HG03135 (cell line): ENCODE measurements at regions not wholly inside any gene's neighbourhood (a gene's known extent, or its start where the extent isn't known, plus 50 kb on each side); places are given as distances from the start of the nearest gene placed in this dataset.

ENCODE experiments used
- ATAC-seq: cut with Tn5 transposase; IDR thresholded peaks from one replicate; pipeline ENCODE4 v1.9.1; 2021; ENCODE audit warnings: mild to moderate bottlenecking, moderate library complexity; ENCODE audit not compliant: unreplicated experiment

GRCh38 chr14:98959958-98960616 lies 311.9 kb downstream of the BCL11B start:
- no peak for ATAC-seq

- ATAC-seq, result no peak
Observed at GRCh38 chr14:98960617-98961013, 311.4 kb downstream of the BCL11B start.

GRCh38 chr14:98961191-98961590 lies 310.8 kb downstream of the BCL11B start:
- no peak for ATAC-seq

DNA sequence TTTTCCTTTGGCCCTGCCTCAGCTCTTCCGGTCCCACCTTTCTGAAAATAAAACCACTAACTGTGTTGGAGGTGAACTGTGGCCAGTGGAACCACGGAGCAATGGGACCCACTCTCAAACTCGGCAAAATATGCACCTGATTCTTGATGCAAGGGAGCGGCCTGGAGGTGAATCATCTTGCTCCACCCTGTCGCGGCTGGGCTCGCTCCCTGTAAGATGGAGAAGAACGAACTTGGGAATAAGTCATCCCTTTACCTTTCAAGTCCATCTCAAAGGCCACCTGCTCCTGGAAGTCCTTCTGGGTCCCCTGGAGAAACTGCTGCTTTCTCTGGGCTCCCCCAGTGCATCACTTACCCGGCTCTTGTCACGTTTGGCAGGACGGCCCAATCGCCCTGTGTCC lies 309.9 kb downstream of the BCL11B start:
- ATAC-seq, result no peak

GRCh38 chr14:98963610-98964009 lies 308.4 kb downstream of the BCL11B start:
- no peak for ATAC-seq

- no peak for ATAC-seq
Observed at GRCh38 chr14:98964171-98964570, 307.8 kb downstream of the BCL11B start.

DNA sequence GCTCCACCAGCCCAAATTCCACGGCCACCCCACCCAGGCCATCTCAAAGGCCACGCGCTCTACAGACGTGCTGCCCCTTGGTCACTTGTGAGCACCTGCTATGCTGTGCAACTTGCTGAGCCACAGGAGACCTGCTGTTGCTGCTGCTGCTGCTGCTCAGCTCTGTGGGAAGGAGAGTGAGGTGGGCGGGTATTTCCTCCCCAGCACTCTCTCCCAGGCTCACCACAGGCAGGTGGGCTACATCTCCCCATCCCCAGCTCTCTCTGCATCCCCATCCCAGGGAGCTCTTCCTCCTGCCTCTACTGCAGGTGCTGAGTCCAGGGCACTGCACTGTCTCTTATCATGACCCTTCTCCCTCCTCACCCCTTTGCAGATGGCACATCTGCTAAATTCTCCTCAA lies 306.9 kb downstream of the BCL11B start:
- ATAC-seq, result no peak

- ATAC-seq, result no peak
Observed at GRCh38 chr14:98966016-98966415, 306.0 kb downstream of the BCL11B start.

DNA sequence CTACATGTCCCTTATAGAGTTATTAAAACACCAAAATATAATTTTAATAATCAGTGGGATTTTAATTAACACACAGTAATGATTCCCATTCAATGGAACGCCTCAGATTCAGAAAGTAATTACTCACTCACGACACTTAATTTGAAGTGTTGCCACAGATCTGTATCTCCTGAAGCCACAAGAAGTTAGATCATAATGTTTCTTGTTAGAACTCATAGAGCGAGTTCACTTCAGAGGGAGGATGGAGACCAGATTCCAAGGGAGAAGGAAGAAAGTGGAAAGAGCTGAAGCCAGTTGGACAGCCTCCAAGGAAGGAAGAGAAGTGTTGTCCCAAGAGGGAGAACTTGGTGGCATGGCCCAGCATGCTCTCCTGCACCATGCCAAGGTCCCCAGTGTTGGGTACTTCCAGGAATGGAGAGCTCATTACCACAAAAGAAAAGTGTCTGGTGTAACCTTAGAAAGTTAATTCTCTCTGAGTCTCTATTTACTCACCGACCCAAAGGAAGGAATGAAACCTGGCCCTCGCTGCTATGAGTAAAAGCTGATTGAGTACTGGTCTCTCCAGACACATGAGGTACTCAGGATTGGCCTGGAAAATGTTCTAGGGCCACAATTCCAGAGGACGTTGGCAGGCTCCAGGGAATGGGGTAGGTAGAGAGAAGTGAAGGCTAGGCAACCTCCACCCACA lies 305.4 kb downstream of the BCL11B start:
- no peak for ATAC-seq

DNA sequence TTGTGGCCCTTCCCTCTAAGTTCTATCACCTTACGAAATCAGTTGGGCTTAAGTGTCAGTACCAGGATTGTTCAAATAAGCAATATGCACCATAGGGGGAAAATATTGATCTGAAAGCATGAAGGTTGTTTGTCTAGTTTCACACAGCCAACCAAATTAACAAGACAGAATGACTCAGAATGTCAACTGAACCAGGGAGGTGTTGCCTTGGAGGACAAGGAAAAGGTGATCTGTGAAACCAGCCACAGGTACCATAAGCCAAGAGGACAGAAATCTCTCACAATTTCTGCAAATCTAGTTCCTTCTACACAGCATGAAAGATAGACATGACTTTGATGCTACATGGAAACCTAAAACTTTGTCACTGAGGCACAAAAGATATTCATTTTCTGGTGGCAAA lies 297.9 kb downstream of the BCL11B start:
- no peak for ATAC-seq

- no peak for ATAC-seq
Observed at GRCh38 chr14:98976271-98976670, 295.7 kb downstream of the BCL11B start.

DNA sequence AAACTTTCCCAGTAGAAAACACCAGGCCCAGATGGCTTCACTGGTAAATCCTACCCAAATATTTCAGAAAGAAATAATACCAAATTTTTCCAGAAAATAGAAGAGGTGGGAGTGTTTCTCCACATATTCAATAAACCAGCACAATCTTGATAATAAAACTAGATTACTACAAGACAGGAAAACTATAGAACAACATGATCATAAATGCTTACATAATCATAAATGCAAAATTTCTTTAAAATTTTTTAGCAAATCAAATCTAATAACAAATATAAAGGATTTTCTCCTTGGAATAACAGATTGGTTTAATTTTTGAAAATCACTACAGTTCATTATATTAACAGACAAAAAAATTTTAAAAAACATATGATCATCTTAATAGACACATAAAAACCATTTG lies 294.5 kb downstream of the BCL11B start:
- ATAC-seq, result no peak

DNA sequence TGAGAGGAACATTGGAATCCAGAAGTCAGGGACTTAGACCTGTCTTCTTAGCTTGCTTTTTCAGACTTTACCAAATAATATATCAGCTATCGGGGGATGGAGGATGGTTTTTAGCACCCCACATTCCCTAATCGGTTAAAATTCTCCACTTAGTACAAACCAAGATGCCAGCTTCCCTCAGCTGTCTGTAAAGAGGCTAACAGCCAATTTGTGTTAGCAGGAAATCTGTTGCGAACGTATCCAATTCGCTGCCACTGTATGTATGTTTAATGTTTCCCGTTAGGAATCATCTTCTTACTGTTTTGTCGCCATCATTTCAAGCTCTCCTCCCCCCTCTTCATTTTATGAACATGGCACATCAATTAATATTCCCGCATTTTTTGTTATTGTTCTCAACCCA lies 289.0 kb downstream of the BCL11B start:
- ATAC-seq, result no peak

- ATAC-seq, result no peak
Observed at GRCh38 chr14:98984027-98984718, 287.8 kb downstream of the BCL11B start.

DNA sequence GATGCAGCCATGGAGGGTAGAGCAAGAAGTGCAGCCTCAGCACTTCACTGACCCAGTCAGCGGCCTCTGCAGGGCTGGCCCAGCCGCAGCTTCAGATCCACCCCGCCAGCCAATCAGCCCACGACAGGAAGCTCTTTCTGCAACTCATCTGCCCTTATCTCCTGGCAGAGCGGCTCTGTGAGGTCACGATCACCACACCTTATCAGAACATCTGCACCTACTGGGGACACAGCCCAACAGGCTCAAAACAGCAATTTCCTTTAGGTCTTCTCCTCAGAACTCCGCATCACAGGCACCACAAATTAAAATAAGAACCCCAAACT lies 287.3 kb downstream of the BCL11B start:
- no peak for ATAC-seq

- ATAC-seq, result no peak
Observed at GRCh38 chr14:98993818-98994217, 278.2 kb downstream of the BCL11B start.

DNA sequence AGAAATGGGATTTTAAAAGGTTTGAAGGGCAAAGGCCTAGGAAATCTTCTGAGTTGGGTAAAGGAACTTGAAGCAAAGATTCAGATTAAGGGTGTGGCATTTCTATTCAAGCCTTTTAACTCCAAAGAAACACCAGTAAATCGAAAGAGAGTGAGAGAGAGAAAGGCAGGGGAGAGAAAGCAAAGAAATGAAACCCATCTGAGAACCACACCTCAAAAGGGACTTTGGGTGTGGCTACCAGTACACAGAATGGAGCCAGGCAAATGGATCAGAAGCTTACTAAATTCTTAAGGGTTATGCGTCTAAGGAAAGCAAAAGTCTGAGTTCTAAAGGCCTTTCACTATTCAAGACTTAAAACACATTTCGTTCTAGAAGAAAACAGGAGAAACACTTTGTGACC lies 277.4 kb downstream of the BCL11B start:
- ATAC-seq, result no peak

DNA sequence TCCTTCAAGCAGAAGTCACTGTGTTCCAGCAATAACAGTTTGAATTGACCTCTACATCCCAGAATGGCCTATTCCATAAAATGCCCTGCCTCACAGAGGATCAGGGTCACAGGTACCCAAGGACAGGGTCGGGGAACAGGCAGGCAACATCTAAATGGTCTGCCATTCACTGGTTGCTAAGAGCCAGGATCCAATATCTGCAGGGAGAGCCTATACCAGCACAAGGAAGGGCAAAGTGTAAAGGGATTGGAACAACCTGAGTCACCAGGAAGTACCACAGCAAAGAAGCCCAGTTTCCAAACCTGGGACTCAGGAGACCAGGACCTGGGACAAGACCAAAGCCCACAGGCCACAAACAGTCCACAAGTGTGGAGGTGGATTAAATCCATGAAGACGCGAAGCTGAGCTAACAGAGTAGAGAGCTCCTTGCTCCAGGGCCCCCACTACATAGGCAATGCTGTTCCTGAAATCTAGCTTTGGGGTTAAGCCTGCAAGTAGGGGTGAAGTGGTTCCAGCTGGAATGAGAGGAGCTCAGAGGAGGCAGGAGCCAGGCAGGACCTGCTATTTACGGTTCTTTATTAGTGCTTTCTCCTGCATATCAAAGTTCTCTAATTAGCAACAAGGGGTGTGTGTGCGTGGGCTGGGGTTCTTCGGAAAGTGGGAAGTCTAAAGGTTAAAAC lies 274.3 kb downstream of the BCL11B start:
- no peak for ATAC-seq

DNA sequence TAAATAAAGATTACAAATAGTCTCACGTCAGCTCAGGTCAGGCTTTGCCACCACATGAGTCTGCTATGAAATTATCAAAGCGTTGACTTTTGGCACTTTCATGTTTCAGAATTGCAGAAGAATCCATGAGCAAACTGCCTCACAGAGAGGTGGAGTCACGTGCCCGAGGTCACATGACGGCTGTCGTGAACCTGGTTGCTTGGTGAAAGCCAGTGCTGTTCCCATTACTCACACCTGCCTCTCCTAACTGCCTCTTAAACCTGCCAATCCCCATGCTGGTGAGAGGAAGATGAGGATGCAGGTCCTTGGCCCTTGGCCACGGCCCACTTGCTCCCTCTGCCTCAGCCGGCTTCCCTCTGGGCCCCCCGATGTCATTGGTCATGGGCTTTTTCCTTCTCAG lies 272.7 kb downstream of the BCL11B start:
- no peak for ATAC-seq

- ATAC-seq, result no peak
Observed at GRCh38 chr14:98999901-99000300, 272.1 kb downstream of the BCL11B start.

- ATAC-seq, result no peak
Observed at GRCh38 chr14:99001241-99001640, 270.8 kb downstream of the BCL11B start.

DNA sequence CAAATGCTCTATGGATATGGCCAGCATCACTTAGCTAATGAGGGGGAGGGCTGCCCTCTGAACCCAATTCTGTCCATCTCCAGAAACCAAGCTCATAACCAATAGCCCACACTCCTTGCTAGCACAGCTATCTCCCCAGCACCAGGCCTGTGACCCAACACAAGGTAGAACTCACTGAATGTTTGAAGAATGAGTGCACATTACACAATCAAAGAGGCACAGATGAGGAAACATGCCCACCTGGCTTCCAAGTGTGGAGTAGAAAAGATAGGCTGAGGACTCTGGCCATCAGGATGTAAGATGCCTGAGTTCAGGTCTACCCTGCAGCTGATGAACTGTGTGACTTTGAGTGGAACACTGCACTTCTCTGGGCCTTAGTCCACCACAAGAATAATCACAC lies 268.4 kb downstream of the BCL11B start:
- ATAC-seq, result no peak
